ENCODE measurements at regions not wholly inside any gene's neighbourhood (a gene's known extent, or its start where the extent isn't known, plus 50 kb on each side); places are given as distances from the start of the nearest gene placed in this dataset.

- TF ChIP-seq CTCF (IDR thresholded peaks at IDR 0.05) = no peak
- no peak for TF ChIP-seq EZH2 (IDR thresholded peaks at IDR 0.05; ENCODE audit: borderline replicate concordance, insufficient read depth, low read depth, low read length, poor library complexity, severe bottlenecking)
Observed at GRCh38 chr1:21344098-21344749, 54.0 kb upstream of the ECE1 start.

Measured in B cell (primary cell).